OCI-LY7 (cell line): ENCODE measurements at regions not wholly inside any gene's neighbourhood (a gene's known extent, or its start where the extent isn't known, plus 50 kb on each side); places are given as distances from the start of the nearest gene placed in this dataset.

Experiments used
- CTCF ChIP-seq: fragments of 200-600 bp; sonication (generic); conservative IDR thresholded peaks from 2 replicates; pipeline ENCODE4 v1.5.1; 2014; ENCODE audit warnings: mild to moderate bottlenecking, antibody characterized with exemption, low read length, moderate library complexity, mixed read lengths
- EZH2phosphoT487 ChIP-seq: fragments of 200-600 bp; sonication (generic); IDR thresholded peaks from 2 replicates; pipeline ENCODE4 v1.6.1; 2018; ENCODE audit warnings: low read depth, borderline replicate concordance, mild to moderate bottlenecking, mixed run types, antibody characterized with exemption, low read length, moderate library complexity, mixed read lengths

DNA sequence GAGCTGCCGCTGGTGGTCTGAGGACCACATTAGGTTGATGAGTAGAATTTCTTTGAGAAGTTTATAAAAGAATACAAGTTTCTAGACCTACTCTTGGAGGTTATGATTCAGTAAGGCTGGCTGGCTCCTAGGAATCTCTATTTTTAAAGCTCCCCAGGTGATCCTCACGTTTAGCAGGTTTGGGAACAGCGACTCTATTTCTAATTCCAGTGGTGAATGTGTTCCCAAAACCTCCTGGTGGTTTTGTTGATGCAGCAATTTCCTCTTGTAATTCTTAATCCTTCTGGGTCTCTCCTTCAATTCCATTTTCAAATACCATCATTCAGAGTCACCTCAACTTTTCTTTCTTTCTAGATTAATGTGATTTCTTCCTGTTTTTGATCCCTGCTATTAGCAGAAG lies 215.9 kb upstream of the RFX3 start:
- TF ChIP-seq CTCF = no peak
- TF ChIP-seq EZH2phosphoT487 = no peak
